Endothelial cell of umbilical vein (primary cell): ENCODE measurements at regions not wholly inside any gene's neighbourhood (a gene's known extent, or its start where the extent isn't known, plus 50 kb on each side); places are given as distances from the start of the nearest gene placed in this dataset.

Experiments used
- EZH2 ChIP-seq: IDR thresholded peaks from 2 replicates; pipeline ENCODE4 v1.6.1; 2012; ENCODE audit warnings: borderline replicate concordance, low read depth, mild to moderate bottlenecking, moderate library complexity, low read length, inconsistent platforms; ENCODE audit not compliant: severe bottlenecking
- GATA2 ChIP-seq: IDR thresholded peaks from 2 replicates; pipeline ENCODE4 v1.7.0; 2011; ENCODE audit warnings: low read depth, mild to moderate bottlenecking, moderate library complexity, mixed read lengths, low read length; ENCODE audit not compliant: insufficient read length, insufficient read depth
- JUN ChIP-seq: IDR thresholded peaks from 2 replicates; pipeline ENCODE4 v1.6.1; 2011; ENCODE audit warnings: borderline replicate concordance, low read depth; ENCODE audit not compliant: insufficient read length, insufficient read depth
- MYC ChIP-seq: IDR thresholded peaks from one replicate; pipeline ENCODE4 v1.6.1; 2011; ENCODE audit warnings: mild to moderate bottlenecking, low read depth, low read length
- POLR2A ChIP-seq: IDR thresholded peaks from 2 replicates; pipeline ENCODE4 v1.6.1; 2012; ENCODE audit warnings: low read depth, mild to moderate bottlenecking, control low read depth, low read length
- TF ChIP-seq, protein P1 (sequence below), 2 donors: IDR thresholded peaks; 1 replicate in 1 of 2; 2 replicates in 1 of 2; pipeline ENCODE4 v1.5.1; 2011; ENCODE audit warnings: low read length in 2 of 2, mild to moderate bottlenecking in 2 of 2, moderate library complexity in 2 of 2, control low read depth in 1 of 2, inconsistent platforms in 1 of 2, low read depth in 1 of 2; ENCODE audit not compliant: insufficient read depth in 1 of 2; ENCODE audit errors: extremely low read depth in 1 of 2

DNA sequence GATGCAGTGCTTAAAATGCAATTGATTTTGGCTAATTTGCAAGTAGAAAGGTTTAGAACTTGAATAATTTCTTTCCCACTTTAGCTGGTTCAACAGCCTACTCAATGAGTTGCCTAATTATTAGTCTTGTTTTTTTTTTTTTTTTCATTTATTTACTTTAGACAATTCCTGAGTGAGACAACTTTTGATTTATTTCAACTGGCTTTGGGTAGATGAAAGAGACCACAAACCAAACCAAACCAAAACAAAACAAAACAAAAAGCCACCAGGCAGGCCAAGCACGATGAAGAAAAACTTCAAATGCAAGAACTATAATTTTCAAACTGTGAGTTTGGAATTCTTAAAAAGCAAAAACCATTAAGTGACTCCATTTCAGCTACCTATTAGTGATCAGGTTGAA is 469.9 kb downstream of the GBE1 start:
- TF ChIP-seq EZH2 (no peak), GATA2 (no peak), JUN (no peak), MYC (no peak), POLR2A (no peak)
- TF ChIP-seq, protein P1, sequence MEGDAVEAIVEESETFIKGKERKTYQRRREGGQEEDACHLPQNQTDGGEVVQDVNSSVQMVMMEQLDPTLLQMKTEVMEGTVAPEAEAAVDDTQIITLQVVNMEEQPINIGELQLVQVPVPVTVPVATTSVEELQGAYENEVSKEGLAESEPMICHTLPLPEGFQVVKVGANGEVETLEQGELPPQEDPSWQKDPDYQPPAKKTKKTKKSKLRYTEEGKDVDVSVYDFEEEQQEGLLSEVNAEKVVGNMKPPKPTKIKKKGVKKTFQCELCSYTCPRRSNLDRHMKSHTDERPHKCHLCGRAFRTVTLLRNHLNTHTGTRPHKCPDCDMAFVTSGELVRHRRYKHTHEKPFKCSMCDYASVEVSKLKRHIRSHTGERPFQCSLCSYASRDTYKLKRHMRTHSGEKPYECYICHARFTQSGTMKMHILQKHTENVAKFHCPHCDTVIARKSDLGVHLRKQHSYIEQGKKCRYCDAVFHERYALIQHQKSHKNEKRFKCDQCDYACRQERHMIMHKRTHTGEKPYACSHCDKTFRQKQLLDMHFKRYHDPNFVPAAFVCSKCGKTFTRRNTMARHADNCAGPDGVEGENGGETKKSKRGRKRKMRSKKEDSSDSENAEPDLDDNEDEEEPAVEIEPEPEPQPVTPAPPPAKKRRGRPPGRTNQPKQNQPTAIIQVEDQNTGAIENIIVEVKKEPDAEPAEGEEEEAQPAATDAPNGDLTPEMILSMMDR (IDR thresholded peaks at IDR 0.05; ENCODE audit: extremely low read depth in 1 of 2, insufficient read depth in 1 of 2, low read depth in 1 of 2, low read length in 2 of 2), result no peak
